ENCODE measurements at regions not wholly inside any gene's neighbourhood (a gene's known extent, or its start where the extent isn't known, plus 50 kb on each side); places are given as distances from the start of the nearest gene placed in this dataset.

DNA sequence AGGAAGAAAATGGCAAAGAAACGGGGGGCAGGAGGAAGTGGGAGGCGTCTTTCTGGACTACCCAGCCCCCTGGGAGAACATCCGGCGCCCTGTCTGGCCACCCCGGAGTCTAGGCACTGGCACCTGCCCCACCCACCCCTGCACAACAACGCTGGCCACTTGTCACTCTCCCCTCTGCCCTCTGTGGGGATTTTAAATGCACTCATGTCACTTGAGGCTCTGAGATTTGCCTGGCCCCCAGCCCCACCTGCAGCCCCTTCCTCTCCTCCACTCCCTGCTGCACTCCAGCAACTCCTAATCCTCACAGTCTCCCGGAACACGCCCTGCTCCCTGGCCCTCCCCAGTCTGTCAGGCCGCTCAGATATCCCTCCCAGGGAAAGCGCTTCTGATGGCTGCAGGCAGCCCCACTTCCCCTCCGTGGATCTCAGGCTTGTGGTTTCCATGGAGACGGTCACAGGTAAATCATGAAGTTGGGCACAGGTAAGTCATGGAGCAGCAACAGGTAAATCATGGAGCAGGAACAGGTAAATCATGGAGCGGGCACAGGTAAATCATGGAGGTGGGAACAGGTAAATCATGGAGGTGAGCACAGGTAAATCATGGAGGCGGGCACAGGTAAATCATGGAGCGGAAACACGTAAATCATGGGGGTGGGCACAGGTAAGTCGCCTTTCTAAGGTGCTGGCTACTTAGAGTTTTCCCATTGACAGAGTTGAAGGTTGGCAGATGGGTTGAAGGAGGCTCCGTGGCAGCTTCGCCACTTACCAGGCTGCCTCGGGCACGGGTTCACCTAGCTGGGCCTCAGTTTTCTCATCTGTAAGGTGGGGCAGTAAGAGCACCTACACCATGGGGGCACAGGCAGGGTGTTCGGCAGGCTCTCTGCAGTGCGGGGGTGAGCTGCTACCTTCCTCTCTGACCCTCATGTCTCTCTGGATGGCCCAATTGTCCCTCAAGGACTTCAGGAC, 79.0 kb upstream of the SHISAL1 start:
- no peaks in the 10 kb centered on the region for H3K27me3 ChIP-seq (ENCODE audit: control insufficient read depth, insufficient read depth)
- DNase-seq (peak in 1 of 3 donors; percentile 35), ATAC-seq (no peak)
- no peak overlapping the region for H3K4me3 ChIP-seq (ENCODE audit: low read length)
- H3K27ac ChIP-seq (ENCODE audit: low read length) = no peak overlapping the region
- intact Hi-C loops (cut with DNase I) = no loop called here
- H3K9me3 ChIP-seq (ENCODE audit: control insufficient read depth, low read length) = no peaks in the 10 kb centered on the region
- WGBS = 74% methylated on average over 23 of the region's 23 CpGs
- H3K4me1 ChIP-seq (ENCODE audit: control insufficient read depth, insufficient read depth, low read length) = no peaks in the 10 kb centered on the region

DNA sequence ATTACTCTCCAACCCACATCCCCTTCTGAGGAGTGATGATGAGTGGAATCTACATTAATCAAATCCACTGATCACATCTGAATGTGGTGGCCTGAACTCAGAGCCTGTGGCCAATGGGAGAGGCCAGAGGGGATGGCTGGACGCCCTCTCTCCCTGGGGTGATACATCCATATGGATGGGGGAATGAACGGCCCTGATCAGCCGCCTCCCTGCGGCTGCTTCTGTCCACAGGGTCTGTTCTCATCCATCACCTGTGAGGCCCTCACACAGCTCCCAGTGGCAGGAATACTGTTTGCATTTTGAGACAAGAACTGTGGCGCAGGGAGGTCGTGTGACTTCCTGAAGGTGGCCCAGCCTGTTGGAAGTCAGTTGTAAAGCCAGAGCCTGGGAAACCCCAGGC, 78.3 kb upstream of the SHISAL1 start:
- ATAC-seq (no peak), DNase-seq (peak in 1 of 3 donors; percentile 18)
- Histone ChIP-seq H3K27ac (ENCODE audit: low read length) (no peak overlapping the region), H3K4me3 (ENCODE audit: low read length) (no peak overlapping the region), H3K9me3 (ENCODE audit: control insufficient read depth, low read length) (no peaks in the 10 kb centered on the region), H3K4me1 (ENCODE audit: control insufficient read depth, insufficient read depth, low read length) (no peaks in the 10 kb centered on the region), H3K27me3 (ENCODE audit: control insufficient read depth, insufficient read depth) (no peaks in the 10 kb centered on the region)
- intact Hi-C loops (cut with DNase I) = no loop called here
- 66% methylated on average over 6 of the region's 6 CpGs for WGBS

DNA sequence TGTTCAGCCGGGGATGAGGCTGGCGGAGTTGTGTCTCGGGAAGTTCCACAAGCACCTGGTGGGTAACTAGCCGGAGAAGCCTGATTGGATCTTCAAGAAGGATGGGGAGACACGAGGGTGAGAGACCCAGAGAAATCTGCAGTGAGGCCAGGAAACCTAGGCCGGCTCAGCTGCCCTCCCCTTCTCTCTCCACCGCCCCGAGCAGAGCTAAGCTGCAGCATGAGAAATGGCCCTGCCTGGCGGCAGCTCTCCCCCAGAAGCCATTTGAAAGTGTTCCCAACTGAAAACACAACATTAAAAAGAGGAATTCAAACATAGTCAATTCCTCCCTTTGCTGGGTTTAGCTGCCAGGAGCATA, 77.8 kb upstream of the SHISAL1 start:
- Histone ChIP-seq H3K4me3 (ENCODE audit: low read length) (no peak overlapping the region), H3K4me1 (ENCODE audit: control insufficient read depth, insufficient read depth, low read length) (no peaks in the 10 kb centered on the region), H3K9me3 (ENCODE audit: control insufficient read depth, low read length) (no peaks in the 10 kb centered on the region), H3K27me3 (ENCODE audit: control insufficient read depth, insufficient read depth) (no peaks in the 10 kb centered on the region), H3K27ac (ENCODE audit: low read length) (no peak overlapping the region)
- WGBS = 79% methylated on average over 9 of the region's 9 CpGs
- DNase-seq (peak in 1 of 3 donors; percentile 19), ATAC-seq (no peak)
- intact Hi-C loops (cut with DNase I) = no loop called here

DNA sequence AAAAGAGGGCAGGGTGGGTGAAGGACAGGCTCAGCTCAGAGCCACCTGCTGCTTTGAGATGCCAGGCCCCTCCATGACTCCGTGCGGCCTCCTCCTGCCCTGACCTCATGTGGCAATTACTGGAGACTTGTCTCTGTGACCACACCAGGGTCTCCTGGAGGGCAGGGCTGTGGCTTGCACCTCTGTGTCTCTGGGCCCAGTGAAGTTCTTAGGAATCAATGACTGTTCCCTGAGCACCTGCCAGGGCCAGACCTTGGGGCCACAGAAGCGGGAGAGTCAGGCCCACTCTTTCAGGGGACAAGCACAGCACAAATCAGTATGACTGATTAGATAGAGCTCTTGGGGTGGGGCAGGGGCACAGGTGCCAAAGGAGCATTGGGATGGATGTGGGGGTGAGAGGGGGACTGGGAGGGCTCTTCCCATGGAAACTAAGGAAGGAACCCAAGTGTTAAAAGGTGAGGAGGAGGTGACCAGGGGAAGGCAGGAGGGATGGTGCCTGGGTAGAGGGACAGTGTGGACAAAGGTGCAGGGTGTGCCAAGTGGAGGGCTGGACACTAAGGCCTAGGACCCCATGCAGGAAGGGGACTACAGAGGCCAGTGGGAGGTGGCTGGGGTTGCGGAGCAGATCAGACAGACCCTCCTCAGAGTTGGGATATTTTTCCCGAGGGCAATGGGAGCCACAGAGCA, 77.3 kb upstream of the SHISAL1 start:
- WGBS = 90% methylated on average over 5 of the region's 5 CpGs
- no peak overlapping the region for H3K27ac ChIP-seq (ENCODE audit: low read length)
- H3K27me3 ChIP-seq (ENCODE audit: control insufficient read depth, insufficient read depth) = no peaks in the 10 kb centered on the region
- no peak for ATAC-seq
- no peak overlapping the region for H3K4me3 ChIP-seq (ENCODE audit: low read length)
- H3K4me1 ChIP-seq (ENCODE audit: control insufficient read depth, insufficient read depth, low read length) = no peaks in the 10 kb centered on the region
- no peaks in the 10 kb centered on the region for H3K9me3 ChIP-seq (ENCODE audit: control insufficient read depth, low read length)
- DNase-seq = no peak
- intact Hi-C loops (cut with DNase I) = no loop called here

DNA sequence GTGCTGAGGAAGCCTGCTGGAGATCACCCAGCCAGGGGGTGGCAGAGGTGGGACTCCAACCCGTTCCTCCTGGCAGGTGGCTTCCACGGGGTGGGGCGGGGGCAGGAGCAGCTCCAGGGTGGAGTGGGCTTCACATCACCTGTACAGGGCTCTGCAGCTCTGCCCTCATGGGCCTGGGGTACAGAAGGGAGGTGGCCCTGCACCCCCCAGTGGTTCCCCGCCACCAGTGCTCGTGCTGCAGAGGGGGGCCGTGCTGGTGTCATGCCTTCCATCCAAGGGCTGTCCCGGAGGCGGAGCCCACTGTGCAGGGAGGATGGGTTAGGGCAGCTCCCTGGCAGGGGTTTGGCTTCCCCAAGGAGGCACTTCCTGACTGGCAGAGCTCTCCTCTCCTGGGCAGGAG, 76.4 kb upstream of the SHISAL1 start:
- intact Hi-C loops (cut with DNase I) = no loop called here
- H3K4me3 ChIP-seq (ENCODE audit: low read length) = no peak overlapping the region
- H3K27ac ChIP-seq (ENCODE audit: low read length) = no peak overlapping the region
- 71% methylated on average over 8 of the region's 8 CpGs for WGBS
- ATAC-seq (no peak), DNase-seq (peak in 1 of 3 donors; percentile 61)
- H3K27me3 ChIP-seq (ENCODE audit: control insufficient read depth, insufficient read depth) = no peaks in the 10 kb centered on the region
- no peaks in the 10 kb centered on the region for H3K4me1 ChIP-seq (ENCODE audit: control insufficient read depth, insufficient read depth, low read length)
- no peaks in the 10 kb centered on the region for H3K9me3 ChIP-seq (ENCODE audit: control insufficient read depth, low read length)

DNA sequence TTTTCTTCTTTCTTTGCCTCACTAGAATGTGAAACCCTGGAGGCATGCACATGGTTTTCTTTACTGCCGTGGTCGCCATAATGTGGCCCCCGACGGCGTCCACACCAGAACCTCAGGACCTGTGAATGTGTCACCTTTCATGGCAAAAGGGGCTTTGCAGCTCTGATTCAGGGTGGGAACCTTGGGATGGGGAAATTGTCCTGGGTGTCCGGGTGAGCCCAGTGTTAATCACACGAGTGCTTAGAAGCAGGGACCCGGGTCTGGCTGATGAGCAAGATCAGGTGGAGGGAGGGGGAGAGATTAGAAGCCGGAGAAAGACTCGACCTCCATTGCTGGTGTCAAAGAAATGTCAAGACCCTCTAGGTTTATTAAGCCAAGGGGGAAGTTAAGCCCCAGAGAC, 74.7 kb upstream of the SHISAL1 start:
- no peak for ATAC-seq
- DNase-seq = peak in 2 of 3 donors; percentile 1 to 13
- H3K27me3 ChIP-seq (ENCODE audit: control insufficient read depth, insufficient read depth) = no peaks in the 10 kb centered on the region
- WGBS = 79% methylated on average over 10 of the region's 10 CpGs
- no peaks in the 10 kb centered on the region for H3K4me1 ChIP-seq (ENCODE audit: control insufficient read depth, insufficient read depth, low read length)
- H3K4me3 ChIP-seq (ENCODE audit: low read length) = no peak overlapping the region
- H3K27ac ChIP-seq (ENCODE audit: low read length) = no peak overlapping the region
- H3K9me3 ChIP-seq (ENCODE audit: control insufficient read depth, low read length) = no peaks in the 10 kb centered on the region
- intact Hi-C loops (cut with DNase I) = no loop called here

DNA sequence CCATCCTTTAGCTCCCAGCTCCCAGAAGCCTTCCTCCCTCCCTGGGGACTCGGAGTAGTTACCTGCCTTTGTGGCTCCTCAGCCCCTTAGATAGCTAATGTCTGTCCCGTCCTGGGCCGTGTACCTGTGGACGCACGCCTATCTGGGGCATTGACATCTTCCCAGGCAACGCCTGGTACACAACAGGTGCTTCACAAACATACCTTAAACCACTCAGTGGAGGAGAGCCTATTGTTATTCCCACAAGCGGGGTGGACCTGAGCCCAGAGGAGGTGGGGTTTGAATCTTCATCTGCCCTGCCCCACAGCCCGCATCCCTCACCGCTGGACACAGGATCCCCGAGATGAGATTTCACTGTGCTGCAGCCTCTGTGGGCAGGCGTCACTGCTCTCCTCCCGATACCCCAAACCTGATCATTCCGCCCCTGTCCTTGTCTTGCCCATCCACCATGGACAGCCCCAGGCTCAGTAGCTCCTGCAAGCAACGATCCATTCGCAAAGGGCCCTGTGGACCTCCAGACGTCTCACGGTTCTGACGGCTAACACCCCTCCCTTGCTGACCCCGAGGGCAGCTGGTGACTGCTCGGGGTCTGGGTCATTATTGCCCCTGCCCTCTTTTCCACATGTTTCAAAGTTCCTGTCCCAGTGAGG, 73.8 kb upstream of the SHISAL1 start:
- Histone ChIP-seq H3K27ac (ENCODE audit: low read length) (no peak overlapping the region), H3K4me1 (ENCODE audit: control insufficient read depth, insufficient read depth, low read length) (no peaks in the 10 kb centered on the region), H3K27me3 (ENCODE audit: control insufficient read depth, insufficient read depth) (no peaks in the 10 kb centered on the region), H3K9me3 (ENCODE audit: control insufficient read depth, low read length) (no peaks in the 10 kb centered on the region), H3K4me3 (ENCODE audit: low read length) (no peak overlapping the region)
- DNase-seq (peak in 1 of 3 donors; percentile 22), ATAC-seq (no peak)
- 83% methylated on average over 20 of the region's 20 CpGs for WGBS
- intact Hi-C loops (cut with DNase I) = no loop called here

DNA sequence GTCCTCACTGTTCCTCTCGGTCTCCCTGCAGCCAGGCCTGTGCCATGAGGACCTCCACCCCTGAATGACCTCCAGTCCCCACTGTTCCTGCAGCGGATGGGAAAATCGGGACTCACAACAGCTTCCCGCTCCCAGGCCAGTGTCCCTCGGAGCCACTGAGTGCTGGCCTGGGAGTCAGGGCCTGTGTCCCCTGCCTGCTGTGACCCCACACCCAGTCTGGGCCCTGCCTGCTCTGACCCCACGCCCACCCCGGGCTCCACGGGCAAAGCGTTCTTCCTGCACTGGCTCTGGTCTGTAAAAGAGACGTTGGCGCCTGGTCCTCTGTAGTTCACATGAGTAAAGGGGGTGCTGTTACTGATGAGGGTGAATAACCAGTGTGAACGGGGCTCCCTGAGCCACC, 73.0 kb upstream of the SHISAL1 start:
- no peaks in the 10 kb centered on the region for H3K27me3 ChIP-seq (ENCODE audit: control insufficient read depth, insufficient read depth)
- DNase-seq (peak in 2 of 3 donors; percentile 14 to 28), ATAC-seq (no peak)
- WGBS = 87% methylated on average over 12 of the region's 12 CpGs
- no peaks in the 10 kb centered on the region for H3K4me1 ChIP-seq (ENCODE audit: control insufficient read depth, insufficient read depth, low read length)
- no peak overlapping the region for H3K4me3 ChIP-seq (ENCODE audit: low read length)
- no peak overlapping the region for H3K27ac ChIP-seq (ENCODE audit: low read length)
- H3K9me3 ChIP-seq (ENCODE audit: control insufficient read depth, low read length) = no peaks in the 10 kb centered on the region
- intact Hi-C loops (cut with DNase I) = no loop called here

DNA sequence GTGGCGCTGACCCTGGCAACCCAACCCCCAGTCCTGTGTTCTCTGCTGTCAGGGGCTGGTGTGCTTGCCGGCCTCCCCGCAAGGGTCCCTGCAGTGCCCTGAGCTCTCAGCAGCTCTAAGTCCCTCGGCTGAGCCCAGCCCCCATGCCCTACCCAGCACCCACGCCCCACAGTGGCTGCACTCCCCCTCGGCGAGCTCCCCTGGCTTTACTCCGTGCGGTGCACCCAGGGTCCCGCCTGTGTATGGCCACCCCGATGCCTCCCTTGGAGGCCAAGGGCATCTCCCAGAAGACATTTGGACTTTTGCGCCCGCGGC, 72.5 kb upstream of the SHISAL1 start:
- no peak overlapping the region for H3K4me3 ChIP-seq (ENCODE audit: low read length)
- no peaks in the 10 kb centered on the region for H3K4me1 ChIP-seq (ENCODE audit: control insufficient read depth, insufficient read depth, low read length)
- no peak overlapping the region for H3K27ac ChIP-seq (ENCODE audit: low read length)
- DNase-seq = peak in 2 of 3 donors; percentile 42 to 57
- 94% methylated on average over 14 of the region's 14 CpGs for WGBS
- no peaks in the 10 kb centered on the region for H3K27me3 ChIP-seq (ENCODE audit: control insufficient read depth, insufficient read depth)
- no peaks in the 10 kb centered on the region for H3K9me3 ChIP-seq (ENCODE audit: control insufficient read depth, low read length)
- no peak for ATAC-seq
- intact Hi-C loops (cut with DNase I) = no loop called here

DNA sequence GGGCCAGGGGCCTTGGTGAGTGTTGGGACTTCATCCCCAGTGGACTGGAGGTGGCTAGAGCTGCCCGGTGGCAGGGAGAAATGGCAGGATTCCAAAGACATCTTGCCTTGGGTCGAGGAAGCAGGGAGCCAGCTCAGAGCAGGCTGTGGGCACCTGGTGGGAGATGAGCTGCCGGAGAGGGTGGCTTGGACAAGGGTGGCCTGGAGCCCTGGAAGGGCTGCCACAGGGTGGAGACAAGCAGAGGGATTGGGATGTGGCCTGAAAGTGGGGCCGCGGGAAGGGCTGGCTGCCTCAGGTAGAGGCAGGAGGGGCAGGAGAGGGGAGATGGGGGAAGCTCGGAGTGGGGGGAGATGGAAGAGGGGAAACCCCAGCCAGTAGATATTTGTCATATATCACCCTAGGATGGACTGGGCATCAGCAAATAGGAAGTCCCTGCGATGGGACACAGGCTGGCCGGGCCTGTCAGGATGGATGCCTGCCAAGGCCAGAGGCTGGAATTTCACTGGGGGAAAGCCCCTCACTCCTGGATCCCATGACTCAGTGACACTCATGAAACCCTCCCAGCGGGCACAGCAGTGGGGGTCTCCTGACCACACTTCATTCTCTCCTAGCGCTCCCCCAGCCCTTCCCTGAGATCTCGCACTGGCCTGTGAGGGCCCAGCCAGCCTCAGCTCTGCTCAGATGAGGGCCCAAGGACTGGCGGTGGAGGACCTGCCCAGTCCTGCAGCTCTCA, 72.0 kb upstream of the SHISAL1 start:
- H3K27me3 ChIP-seq (ENCODE audit: control insufficient read depth, insufficient read depth) = no peaks in the 10 kb centered on the region
- H3K4me3 ChIP-seq (ENCODE audit: low read length) = no peak overlapping the region
- ATAC-seq (no peak), DNase-seq (peak in 2 of 3 donors; percentile 19 to 23)
- intact Hi-C loops (cut with DNase I) = no loop called here
- no peak overlapping the region for H3K27ac ChIP-seq (ENCODE audit: low read length)
- no peaks in the 10 kb centered on the region for H3K4me1 ChIP-seq (ENCODE audit: control insufficient read depth, insufficient read depth, low read length)
- H3K9me3 ChIP-seq (ENCODE audit: control insufficient read depth, low read length) = no peaks in the 10 kb centered on the region
- WGBS = 80% methylated on average over 12 of the region's 12 CpGs

Data from right cardiac atrium (tissue), 5 donors.